GM12874 (cell line): ENCODE measurements at regions not wholly inside any gene's neighbourhood (a gene's known extent, or its start where the extent isn't known, plus 50 kb on each side); places are given as distances from the start of the nearest gene placed in this dataset.

ENCODE experiments used
- TF ChIP-seq, protein P1 (sequence below): IDR thresholded peaks from 2 replicates; pipeline ENCODE4 v1.5.1; 2011; ENCODE audit warnings: low read depth, mild to moderate bottlenecking, control low read depth, low read length, moderate library complexity; ENCODE audit not compliant: insufficient read depth

DNA sequence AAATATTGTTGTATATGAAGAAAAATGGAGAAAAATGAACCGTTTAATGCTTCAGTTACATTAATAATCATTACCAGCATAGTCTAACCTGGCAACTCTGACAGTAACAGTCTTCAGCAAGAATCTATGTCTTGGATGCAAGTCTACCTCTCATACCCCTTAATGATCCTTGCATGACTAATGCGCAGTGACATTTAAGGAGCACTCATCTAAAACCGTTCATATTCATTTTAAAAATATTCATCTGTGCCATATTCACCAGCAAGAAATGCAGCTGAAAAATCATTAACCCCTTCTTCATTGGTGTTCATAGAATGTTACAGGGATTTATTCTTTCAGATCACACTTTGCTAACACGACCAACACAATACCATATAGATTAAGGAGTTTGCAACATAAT is 227.2 kb upstream of the ASCC3 start:
- TF ChIP-seq, protein P1, sequence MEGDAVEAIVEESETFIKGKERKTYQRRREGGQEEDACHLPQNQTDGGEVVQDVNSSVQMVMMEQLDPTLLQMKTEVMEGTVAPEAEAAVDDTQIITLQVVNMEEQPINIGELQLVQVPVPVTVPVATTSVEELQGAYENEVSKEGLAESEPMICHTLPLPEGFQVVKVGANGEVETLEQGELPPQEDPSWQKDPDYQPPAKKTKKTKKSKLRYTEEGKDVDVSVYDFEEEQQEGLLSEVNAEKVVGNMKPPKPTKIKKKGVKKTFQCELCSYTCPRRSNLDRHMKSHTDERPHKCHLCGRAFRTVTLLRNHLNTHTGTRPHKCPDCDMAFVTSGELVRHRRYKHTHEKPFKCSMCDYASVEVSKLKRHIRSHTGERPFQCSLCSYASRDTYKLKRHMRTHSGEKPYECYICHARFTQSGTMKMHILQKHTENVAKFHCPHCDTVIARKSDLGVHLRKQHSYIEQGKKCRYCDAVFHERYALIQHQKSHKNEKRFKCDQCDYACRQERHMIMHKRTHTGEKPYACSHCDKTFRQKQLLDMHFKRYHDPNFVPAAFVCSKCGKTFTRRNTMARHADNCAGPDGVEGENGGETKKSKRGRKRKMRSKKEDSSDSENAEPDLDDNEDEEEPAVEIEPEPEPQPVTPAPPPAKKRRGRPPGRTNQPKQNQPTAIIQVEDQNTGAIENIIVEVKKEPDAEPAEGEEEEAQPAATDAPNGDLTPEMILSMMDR: no peak

GRCh38 chr6:101110814-101111213 is 229.7 kb upstream of the ASCC3 start:
- TF ChIP-seq, protein P1: no peak

DNA sequence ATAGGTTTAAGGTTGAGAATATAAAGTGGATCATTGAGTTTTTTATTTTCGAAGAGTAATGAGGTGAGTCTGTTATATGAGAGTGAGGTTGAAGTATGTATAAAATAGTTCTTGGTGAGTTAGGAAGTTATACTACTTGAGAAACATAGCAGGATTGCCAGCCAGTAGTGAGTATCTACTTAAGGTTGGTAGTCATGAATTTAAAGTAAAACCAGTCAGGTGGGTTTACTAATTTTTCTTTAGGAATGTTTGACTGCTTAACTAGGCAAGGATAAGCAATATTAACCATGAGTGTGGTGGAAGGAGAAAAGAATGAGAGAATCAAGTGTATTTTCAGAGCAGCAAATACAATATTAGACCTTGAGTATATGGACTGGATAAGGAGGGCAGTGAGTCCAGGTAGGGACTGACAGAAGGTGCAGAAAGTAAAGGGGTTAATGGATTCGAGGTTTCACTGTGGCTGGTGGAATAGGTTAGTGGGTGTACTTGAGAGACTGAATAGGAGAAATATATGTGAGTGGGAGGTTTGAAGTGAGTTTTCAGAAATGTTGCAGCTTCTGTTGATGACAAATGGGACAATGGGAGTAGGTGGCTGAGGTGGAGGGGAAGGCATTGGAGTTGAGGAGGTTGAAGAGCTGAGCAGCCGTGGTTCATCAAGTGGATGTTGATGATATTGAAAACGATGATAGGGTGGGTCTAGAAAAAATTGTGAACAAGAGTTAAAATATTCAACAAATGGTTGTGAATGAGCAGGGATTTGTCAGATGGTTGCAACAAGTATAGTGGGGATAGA is 232.5 kb upstream of the ASCC3 start:
- TF ChIP-seq, protein P1: no peak

DNA sequence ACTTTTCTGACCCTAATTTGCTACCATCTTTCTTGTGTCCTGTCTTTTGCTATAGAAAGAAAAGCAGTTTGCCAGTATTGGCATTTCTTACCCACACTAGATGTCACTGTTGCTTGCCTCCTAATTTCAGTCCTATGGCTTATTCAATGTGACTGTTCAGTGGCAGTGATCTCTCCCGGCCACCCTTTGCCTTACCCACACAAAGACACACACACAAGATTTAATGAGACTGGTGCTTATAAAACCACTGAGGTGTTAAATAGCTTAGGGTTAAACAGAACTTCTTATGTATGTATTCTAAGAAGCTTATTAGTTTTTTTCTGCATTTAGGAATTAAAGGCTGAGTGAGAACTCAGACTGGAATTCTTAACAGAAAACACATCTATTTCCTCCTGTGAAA is 233.6 kb upstream of the ASCC3 start:
- TF ChIP-seq, protein P1: peak; percentile 28; the same call in 1 of the 2 replicates

- TF ChIP-seq, protein P1: no peak
Observed at GRCh38 chr6:101116337-101116736, 235.2 kb upstream of the ASCC3 start.

DNA sequence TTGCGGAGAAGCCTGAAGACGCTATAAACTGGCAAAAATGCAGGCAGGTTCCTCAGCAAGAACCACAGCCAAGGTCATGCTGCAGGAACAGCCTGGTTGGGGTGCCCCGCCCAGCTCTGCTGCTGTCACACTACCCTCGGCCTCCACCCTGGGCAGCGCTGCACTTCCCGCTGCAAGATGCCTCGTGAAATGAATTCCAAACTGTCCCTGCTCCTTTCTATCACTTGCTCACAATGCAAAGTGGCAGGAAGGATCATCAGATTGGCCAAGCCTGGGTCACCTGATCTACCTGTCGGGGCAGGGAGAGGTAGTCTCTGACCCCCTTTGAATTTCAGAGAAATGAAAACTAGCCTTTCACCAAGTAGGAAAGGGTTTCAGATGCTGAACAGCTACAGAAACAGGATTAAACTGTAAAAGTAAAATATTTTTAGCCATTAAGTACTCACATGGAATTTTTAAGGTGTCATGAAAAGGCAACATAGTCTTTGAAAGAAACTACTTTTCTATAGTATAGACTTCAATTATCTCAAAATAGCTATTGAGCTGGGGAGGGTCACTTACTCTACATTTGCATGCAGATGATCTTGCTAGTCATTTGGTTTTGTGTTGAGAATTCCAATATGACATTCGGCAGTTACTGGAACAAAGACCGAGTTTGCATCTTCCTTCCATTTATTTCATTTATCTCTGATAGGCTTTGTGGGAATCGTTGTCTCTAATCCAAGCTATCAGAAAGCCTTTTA is 236.4 kb upstream of the ASCC3 start:
- TF ChIP-seq, protein P1: no peak

DNA sequence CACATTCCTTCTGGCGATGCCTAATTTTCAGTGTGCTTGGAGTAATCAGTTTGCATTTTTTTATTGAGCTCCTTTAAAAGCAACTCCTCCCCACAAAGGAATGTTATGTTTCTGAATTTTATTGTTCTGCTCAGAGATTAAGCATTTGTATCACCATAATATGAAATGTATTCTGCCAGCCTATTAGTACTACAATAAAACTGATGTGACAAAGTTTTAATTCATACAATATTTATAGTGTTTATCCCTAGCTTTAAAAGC is 236.9 kb upstream of the ASCC3 start:
- TF ChIP-seq, protein P1: no peak
